OCI-LY3 (cell line): ENCODE measurements at regions not wholly inside any gene's neighbourhood (a gene's known extent, or its start where the extent isn't known, plus 50 kb on each side); places are given as distances from the start of the nearest gene placed in this dataset.
"Not testable (repeated sequence)": the region's sequence is repeated elsewhere in the genome, so short reads cannot be mapped to it uniquely, and the experiment has no call there.

ENCODE experiments used
- H2AFZ ChIP-seq: fragments of 200-600, 300-600 bp; shearing (Covaris generic); 2 replicates; pipeline ENCODE4 v1.6.0; 2014; ENCODE audit warnings: antibody characterized with exemption, low read depth, low read length
- H3K27ac ChIP-seq: fragments of 200-600, 300-600 bp; sonication (generic); 2 replicates; pipeline ENCODE4 v1.5.1; 2014; ENCODE audit warnings: mild to moderate bottlenecking, low read length, moderate library complexity, mixed read lengths
- H3K27me3 ChIP-seq: fragments of 200-600, 300-600 bp; sonication (generic); 2 replicates; pipeline ENCODE4 v1.6.1; 2014; ENCODE audit warnings: low read depth, low read length, mixed read lengths
- H3K36me3 ChIP-seq: fragments of 200-600, 300-600 bp; sonication (generic); replicated peaks from 2 replicates; pipeline ENCODE3; 2014; ENCODE audit warnings: low read depth, low read length, mixed read lengths
- H3K4me1 ChIP-seq: fragments of 300-600, 200-600 bp; sonication (generic); 2 replicates; pipeline ENCODE4 v1.6.1; 2014; ENCODE audit warnings: low read length, mixed read lengths
- H3K4me2 ChIP-seq: fragments of 200-600, 300-600 bp; sonication (generic); 2 replicates; pipeline ENCODE4 v1.6.1; 2014; ENCODE audit warnings: low read length, mixed read lengths
- H3K4me3 ChIP-seq: fragments of 300-600, 200-600 bp; sonication (generic); 2 replicates; pipeline ENCODE4 v1.5.1; 2014; ENCODE audit warnings: antibody characterized with exemption, mild to moderate bottlenecking, low read length, moderate library complexity
- H3K79me2 ChIP-seq: fragments of 300-600, 200-600 bp; shearing (Covaris generic); 2 replicates; pipeline ENCODE4 v1.6.1; 2014; ENCODE audit warnings: mild to moderate bottlenecking, low read length, mixed read lengths
- H3K9ac ChIP-seq: fragments of 300-600, 200-600 bp; shearing (Covaris generic); 2 replicates; pipeline ENCODE4 v1.6.0; 2014; ENCODE audit warnings: mild to moderate bottlenecking, low read length, moderate library complexity
- H3K9me3 ChIP-seq: fragments of 200-600, 300-600 bp; shearing (Covaris generic); 2 replicates; pipeline ENCODE4 v1.6.1; 2014; ENCODE audit warnings: low read length, mixed read lengths; ENCODE audit not compliant: insufficient read depth
- H4K20me1 ChIP-seq: fragments of 200-600, 300-600 bp; sonication (generic); 2 replicates; pipeline ENCODE4 v1.6.1; 2016; ENCODE audit warnings: low read length, mixed read lengths; ENCODE audit not compliant: insufficient read depth
- CTCF ChIP-seq: fragments of 200-600, 300-600 bp; sonication (generic); IDR thresholded peaks from 2 replicates; pipeline ENCODE4 v1.5.1; 2014; ENCODE audit warnings: antibody characterized with exemption, low read length, low read depth
- EZH2phosphoT487 ChIP-seq: fragments of 200-600 bp; shearing (Covaris generic); IDR thresholded peaks from 2 replicates; pipeline ENCODE4 v1.6.1; 2018; ENCODE audit warnings: antibody characterized with exemption, mixed run types, low read depth

GRCh38 chr3:29181149-29181780 lies 99.6 kb upstream of the RBMS3 start:
- no peak overlapping the region for H3K4me2 ChIP-seq
- no peaks in the 10 kb centered on the region for H3K36me3 ChIP-seq
- no peaks in the 10 kb centered on the region for H3K9me3 ChIP-seq
- no peaks in the 10 kb centered on the region for H3K79me2 ChIP-seq
- no peak for TF ChIP-seq CTCF
- TF ChIP-seq EZH2phosphoT487: no peak
- no peak overlapping the region for H2AFZ ChIP-seq
- H3K4me3 ChIP-seq: no peak overlapping the region
- H3K27me3 ChIP-seq: 0 out of 2 replicates have a peak, but pooled peaks cover 3% of the 10 kb centered on the region
- no peaks in the 10 kb centered on the region for H4K20me1 ChIP-seq
- peaks cover 7% of the 10 kb centered on the region for H3K4me1 ChIP-seq
- H3K27ac ChIP-seq: no peak overlapping the region
- H3K9ac ChIP-seq: no peak overlapping the region

GRCh38 chr3:29181872-29182271 lies 99.0 kb upstream of the RBMS3 start:
- H3K4me1 ChIP-seq: peaks cover 7% of the 10 kb centered on the region
- 0 out of 2 replicates have a peak, but pooled peaks cover 3% of the 10 kb centered on the region for H3K27me3 ChIP-seq
- no peak overlapping the region for H3K4me2 ChIP-seq
- no peak overlapping the region for H2AFZ ChIP-seq
- no peak overlapping the region for H3K27ac ChIP-seq
- TF ChIP-seq EZH2phosphoT487: no peak
- TF ChIP-seq CTCF: no peak
- no peaks in the 10 kb centered on the region for H3K9me3 ChIP-seq
- H3K4me3 ChIP-seq: no peak overlapping the region
- H3K79me2 ChIP-seq: no peaks in the 10 kb centered on the region
- no peak overlapping the region for H3K9ac ChIP-seq
- no peaks in the 10 kb centered on the region for H4K20me1 ChIP-seq
- H3K36me3 ChIP-seq: no peaks in the 10 kb centered on the region

- H3K36me3 ChIP-seq, H3K27ac ChIP-seq, H3K9ac ChIP-seq, H3K4me2 ChIP-seq, H4K20me1 ChIP-seq, H3K4me3 ChIP-seq, H3K27me3 ChIP-seq, H2AFZ ChIP-seq, H3K4me1 ChIP-seq, H3K79me2 ChIP-seq, H3K9me3 ChIP-seq: not testable (repeated sequence)
These were observed 98.0 kb upstream of the RBMS3 start for GRCh38 chr3:29182828-29183227.

- Histone ChIP-seq H4K20me1 (no peaks in the 10 kb centered on the region), H3K79me2 (no peaks in the 10 kb centered on the region), H3K9me3 (no peaks in the 10 kb centered on the region), H3K27me3 (0 out of 2 replicates have a peak, but pooled peaks cover 3% of the 10 kb centered on the region), H3K36me3 (no peaks in the 10 kb centered on the region), H3K4me2 (no peak overlapping the region), H3K27ac (no peak overlapping the region), H2AFZ (no peak overlapping the region), H3K4me1 (peaks cover 7% of the 10 kb centered on the region), H3K4me3 (no peak overlapping the region), H3K9ac (no peak overlapping the region)
- TF ChIP-seq EZH2phosphoT487 (no peak), CTCF (no peak)
These were observed 97.4 kb upstream of the RBMS3 start for GRCh38 chr3:29183346-29184087.
